ENCODE measurements at regions not wholly inside any gene's neighbourhood (a gene's known extent, or its start where the extent isn't known, plus 50 kb on each side); places are given as distances from the start of the nearest gene placed in this dataset.

- TF ChIP-seq TAF1 (IDR thresholded peaks at IDR 0.05; ENCODE audit: low read depth) (no peak), EP300 (IDR thresholded peaks at IDR 0.05; ENCODE audit: borderline replicate concordance) (no peak), FOXM1 (IDR thresholded peaks at IDR 0.05; ENCODE audit: borderline replicate concordance, low read depth) (no peak), TCF12 (IDR thresholded peaks at IDR 0.05; ENCODE audit: low read depth) (no peak)
- TF ChIP-seq, protein P1, sequence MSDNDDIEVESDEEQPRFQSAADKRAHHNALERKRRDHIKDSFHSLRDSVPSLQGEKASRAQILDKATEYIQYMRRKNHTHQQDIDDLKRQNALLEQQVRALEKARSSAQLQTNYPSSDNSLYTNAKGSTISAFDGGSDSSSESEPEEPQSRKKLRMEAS (IDR thresholded peaks at IDR 0.05) = no peak
Measured at GRCh38 chr6:104460738-104461483, 398.8 kb downstream of the HACE1 start.

Measured in Ishikawa (cell line).